HG03575 (cell line): ENCODE measurements at regions not wholly inside any gene's neighbourhood (a gene's known extent, or its start where the extent isn't known, plus 50 kb on each side); places are given as distances from the start of the nearest gene placed in this dataset.

ENCODE experiments used
- ATAC-seq: cut with Tn5 transposase; IDR thresholded peaks from one replicate; pipeline ENCODE4 v1.9.1; 2021; ENCODE audit not compliant: unreplicated experiment, insufficient number of reproducible peaks, low FRiP score; ENCODE audit errors: extremely low read depth

GRCh38 chr5:147017621-147018020, 139.1 kb upstream of the PPP2R2B start:
- no peak for ATAC-seq

GRCh38 chr5:147018812-147019211, 140.3 kb upstream of the PPP2R2B start:
- ATAC-seq = no peak

GRCh38 chr5:147036691-147037245, 158.2 kb upstream of the PPP2R2B start:
- no peak for ATAC-seq

- no peak for ATAC-seq
These were observed 159.1 kb upstream of the PPP2R2B start for GRCh38 chr5:147037515-147038205.

GRCh38 chr5:147040856-147041255, 162.3 kb upstream of the PPP2R2B start:
- no peak for ATAC-seq

- ATAC-seq = no peak
These were observed 166.2 kb upstream of the PPP2R2B start for GRCh38 chr5:147044572-147045273.

GRCh38 chr5:147045290-147045689, 166.7 kb upstream of the PPP2R2B start:
- ATAC-seq = no peak

- ATAC-seq = no peak
These were observed 167.7 kb upstream of the PPP2R2B start for GRCh38 chr5:147046281-147046680.

GRCh38 chr5:147046894-147047293, 168.3 kb upstream of the PPP2R2B start:
- ATAC-seq = no peak

- no peak for ATAC-seq
These were observed 171.2 kb upstream of the PPP2R2B start for GRCh38 chr5:147049764-147050163.

GRCh38 chr5:147050172-147050571, 171.6 kb upstream of the PPP2R2B start:
- ATAC-seq = no peak

GRCh38 chr5:147051193-147051592, 172.6 kb upstream of the PPP2R2B start:
- no peak for ATAC-seq

GRCh38 chr5:147052519-147052918, 174.0 kb upstream of the PPP2R2B start:
- ATAC-seq = no peak

GRCh38 chr5:147055089-147055826, 176.7 kb upstream of the PPP2R2B start:
- no peak for ATAC-seq

GRCh38 chr5:147055850-147056566, 177.5 kb upstream of the PPP2R2B start:
- no peak for ATAC-seq

GRCh38 chr5:147057051-147057450, 177.8 kb upstream of the STK32A start:
- no peak for ATAC-seq

- ATAC-seq = no peak
These were observed 173.4 kb upstream of the STK32A start for GRCh38 chr5:147061431-147061830.

GRCh38 chr5:147062427-147062826, 172.4 kb upstream of the STK32A start:
- no peak for ATAC-seq

GRCh38 chr5:147063943-147064342, 170.9 kb upstream of the STK32A start:
- ATAC-seq = no peak
